Tibial artery (tissue), 4 donors: ENCODE measurements at regions not wholly inside any gene's neighbourhood (a gene's known extent, or its start where the extent isn't known, plus 50 kb on each side); places are given as distances from the start of the nearest gene placed in this dataset.
"Not testable (repeated sequence)": the region's sequence is repeated elsewhere in the genome, so short reads cannot be mapped to it uniquely, and the experiment has no call there.

ENCODE experiments used
- DNase-seq, 2 donors: peaks; one replicate each; pipeline ENCODE4 v3.0.0-alpha.2; 2019
- H3K27ac ChIP-seq, 2 donors: fragments of 200-600 bp; sonication (generic) in 1 of 2; 1 replicate in 1 of 2; 2 replicates in 1 of 2; pipeline ENCODE4 v1.5.1; 2018 to 2019; ENCODE audit warnings: mild to moderate bottlenecking in 1 of 2
- H3K27me3 ChIP-seq, 2 donors: fragments of 200-600 bp; sonication (generic) in 1 of 2; one replicate each; pipeline versions ENCODE4 v1.5.1 to v1.6.0; 2016 to 2019
- H3K36me3 ChIP-seq, 3 donors: fragments of 200-600 bp; sonication (generic) in 2 of 3; one replicate each; pipeline ENCODE4 v1.5.1; 2016 to 2019; ENCODE audit warnings: mild to moderate bottlenecking in 2 of 3
- H3K4me1 ChIP-seq, 4 donors: fragments of 200-600 bp; sonication (generic) in 2 of 4; 1 replicate in 3 of 4; 2 replicates in 1 of 4; pipeline ENCODE4 v1.5.1; 2016 to 2019
- H3K4me3 ChIP-seq, 2 donors: fragments of 200-600 bp; sonication (generic) in 1 of 2; 1 replicate in 1 of 2; 2 replicates in 1 of 2; pipeline ENCODE4 v1.5.1; 2018 to 2019; ENCODE audit warnings: mild to moderate bottlenecking in 2 of 2
- H3K9me3 ChIP-seq, 3 donors: fragments of 200-600 bp; sonication (generic) in 1 of 3; one replicate each; pipeline ENCODE4 v1.5.1; 2016 to 2019
- intact Hi-C: fragments of 100-400 bp; cut with DNase I; formaldehyde crosslinking; loops from one replicate; pipeline ENCODE4 v1.15.0; 2023; ENCODE audit warnings: low total_unique reads
- TF ChIP-seq, protein P1 (sequence below), 2 experiments: fragments of 200-600 bp in 1 of 2; fragments of 450-650 bp in 1 of 2; IDR thresholded peaks; one replicate each; pipeline ENCODE4 v1.5.1; 2017 to 2019; ENCODE audit warnings: antibody characterized with exemption in 2 of 2, mild to moderate bottlenecking in 1 of 2, moderate library complexity in 1 of 2

DNA sequence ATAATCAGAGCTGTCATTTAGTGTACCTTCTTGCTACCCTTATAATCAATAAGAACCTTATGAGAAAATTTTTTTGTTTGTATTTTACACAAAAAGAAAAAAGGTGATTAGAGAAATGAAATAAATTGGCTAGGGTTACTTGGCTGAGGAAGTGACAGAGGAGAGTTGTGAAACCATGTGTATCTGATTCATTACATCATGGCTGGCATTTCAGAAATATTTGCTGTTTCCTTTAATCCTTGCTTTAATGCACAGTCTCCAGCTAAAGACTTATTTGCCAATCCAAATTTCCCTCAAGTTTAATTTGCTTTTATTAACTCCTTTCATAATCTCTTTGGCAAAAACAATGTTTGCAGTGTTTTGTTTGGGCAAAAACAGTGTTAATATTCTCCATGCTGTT, 543.1 kb downstream of the KIF4B start:
- Histone ChIP-seq H3K27ac (no peak overlapping the region), H3K9me3 (no peaks in the 10 kb centered on the region), H3K36me3 (no peaks in the 10 kb centered on the region), H3K4me3 (no peak overlapping the region), H3K27me3 (no peaks in the 10 kb centered on the region), H3K4me1 (no peaks in the 10 kb centered on the region)
- no peak for DNase-seq
- intact Hi-C loops: no loop called here
- TF ChIP-seq, protein P1, sequence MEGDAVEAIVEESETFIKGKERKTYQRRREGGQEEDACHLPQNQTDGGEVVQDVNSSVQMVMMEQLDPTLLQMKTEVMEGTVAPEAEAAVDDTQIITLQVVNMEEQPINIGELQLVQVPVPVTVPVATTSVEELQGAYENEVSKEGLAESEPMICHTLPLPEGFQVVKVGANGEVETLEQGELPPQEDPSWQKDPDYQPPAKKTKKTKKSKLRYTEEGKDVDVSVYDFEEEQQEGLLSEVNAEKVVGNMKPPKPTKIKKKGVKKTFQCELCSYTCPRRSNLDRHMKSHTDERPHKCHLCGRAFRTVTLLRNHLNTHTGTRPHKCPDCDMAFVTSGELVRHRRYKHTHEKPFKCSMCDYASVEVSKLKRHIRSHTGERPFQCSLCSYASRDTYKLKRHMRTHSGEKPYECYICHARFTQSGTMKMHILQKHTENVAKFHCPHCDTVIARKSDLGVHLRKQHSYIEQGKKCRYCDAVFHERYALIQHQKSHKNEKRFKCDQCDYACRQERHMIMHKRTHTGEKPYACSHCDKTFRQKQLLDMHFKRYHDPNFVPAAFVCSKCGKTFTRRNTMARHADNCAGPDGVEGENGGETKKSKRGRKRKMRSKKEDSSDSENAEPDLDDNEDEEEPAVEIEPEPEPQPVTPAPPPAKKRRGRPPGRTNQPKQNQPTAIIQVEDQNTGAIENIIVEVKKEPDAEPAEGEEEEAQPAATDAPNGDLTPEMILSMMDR (IDR thresholded peaks at IDR 0.05): no peak

DNA sequence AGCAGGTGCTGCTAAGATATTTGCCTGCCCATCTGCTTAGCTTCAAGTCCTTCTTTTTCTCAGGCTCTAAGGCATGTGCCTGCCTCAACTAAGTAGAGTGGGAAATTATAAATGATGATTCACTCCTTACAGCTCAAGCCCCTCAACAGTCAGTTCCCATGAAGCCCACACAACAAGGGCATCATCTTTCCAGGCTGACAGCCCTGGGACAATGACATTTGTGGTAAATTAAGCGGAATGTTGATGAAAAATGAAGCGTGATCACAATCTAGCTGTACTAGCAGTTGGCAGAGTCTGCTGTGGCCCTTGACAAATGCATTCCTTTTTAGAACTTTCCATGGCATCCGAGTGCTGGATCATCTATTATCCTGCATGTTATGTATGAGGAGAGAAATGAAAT, 548.6 kb downstream of the KIF4B start:
- TF ChIP-seq, protein P1 (IDR thresholded peaks at IDR 0.05): no peak
- Histone ChIP-seq H3K27ac (no peak overlapping the region), H3K9me3 (no peaks in the 10 kb centered on the region), H3K4me3 (no peak overlapping the region), H3K36me3 (no peaks in the 10 kb centered on the region), H3K27me3 (no peaks in the 10 kb centered on the region), H3K4me1 (no peaks in the 10 kb centered on the region)
- DNase-seq: no peak
- intact Hi-C loops: no loop called here

DNA sequence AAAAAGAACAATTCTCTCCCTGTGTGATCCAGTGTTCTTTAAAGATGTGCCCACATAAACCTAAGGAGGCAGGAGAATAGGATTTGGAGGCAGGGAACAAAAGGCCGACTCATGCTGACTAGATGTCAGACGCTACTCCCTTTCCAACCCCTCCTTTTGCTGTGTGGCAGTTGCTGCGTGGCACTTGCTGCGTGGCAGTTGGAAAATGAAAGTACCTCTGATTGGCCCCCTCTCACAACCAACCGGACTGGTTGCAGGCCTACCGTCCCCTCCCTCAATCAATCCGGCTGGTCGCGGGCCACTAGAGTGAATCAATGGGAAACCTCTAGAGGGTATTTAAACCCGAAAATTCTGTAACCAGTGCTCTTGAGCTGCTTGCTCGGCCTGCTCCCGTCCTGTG, 551.0 kb downstream of the KIF4B start:
- Histone ChIP-seq H3K27ac (no peak overlapping the region), H3K4me3 (no peak overlapping the region), H3K27me3 (no peaks in the 10 kb centered on the region), H3K4me1 (no peaks in the 10 kb centered on the region), H3K36me3 (no peaks in the 10 kb centered on the region), H3K9me3 (peaks cover 0 to 7% (median 0%) of the 10 kb centered on the region in 3 donors)
- TF ChIP-seq, protein P1 (IDR thresholded peaks at IDR 0.05): no peak
- intact Hi-C loops: no loop called here
- DNase-seq: no peak

DNA sequence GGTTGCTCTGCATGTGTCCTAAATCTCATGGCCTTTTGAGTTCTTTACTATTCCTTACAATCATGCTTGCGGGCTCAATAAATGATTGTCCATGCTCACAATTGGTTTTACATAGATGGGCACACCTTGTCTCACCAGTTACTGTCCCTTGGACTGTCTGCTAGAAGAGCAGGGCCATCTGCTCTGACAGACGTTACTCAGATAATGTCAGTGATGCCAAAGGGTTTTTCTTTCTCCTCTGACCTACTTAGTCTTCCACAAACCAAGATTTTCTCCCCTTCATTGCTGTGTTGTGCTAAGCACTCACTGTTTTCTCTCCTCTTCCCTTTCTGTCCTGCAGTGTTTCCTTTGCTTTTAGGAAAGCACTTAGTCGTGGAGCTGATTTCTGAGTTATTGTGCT, 562.3 kb downstream of the KIF4B start:
- Histone ChIP-seq H3K27me3 (no peaks in the 10 kb centered on the region), H3K9me3 (no peaks in the 10 kb centered on the region), H3K27ac (no peak overlapping the region), H3K36me3 (no peaks in the 10 kb centered on the region), H3K4me3 (no peak overlapping the region), H3K4me1 (peaks cover 0 to 13% (median 0%) of the 10 kb centered on the region in 4 donors)
- DNase-seq: no peak
- TF ChIP-seq, protein P1 (IDR thresholded peaks at IDR 0.05): no peak
- intact Hi-C loops: no loop called here

DNA sequence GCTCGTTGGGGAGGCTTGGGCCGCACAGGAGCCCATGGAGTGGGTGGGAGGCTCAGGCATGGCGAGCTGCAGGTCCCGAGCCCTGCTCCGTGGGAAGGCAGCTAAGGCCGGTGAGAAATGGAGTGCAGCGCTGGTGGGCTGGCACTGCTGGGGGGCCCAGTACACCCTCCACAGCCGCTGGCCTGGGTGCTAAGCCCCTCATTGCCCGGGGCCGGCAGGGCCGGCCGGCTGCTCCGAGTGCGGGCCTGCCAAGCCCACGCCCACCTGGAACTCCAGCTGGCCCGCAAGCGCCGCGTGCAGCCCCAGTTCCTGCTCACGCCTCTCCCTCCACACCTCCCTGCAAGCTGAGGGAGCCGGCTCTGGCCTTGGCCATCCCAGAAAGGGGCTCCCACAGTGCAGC, 573.3 kb downstream of the KIF4B start:
- H3K27ac ChIP-seq, H3K9me3 ChIP-seq, H3K4me3 ChIP-seq, H3K4me1 ChIP-seq, H3K27me3 ChIP-seq, H3K36me3 ChIP-seq, intact Hi-C loops, DNase-seq: not testable (repeated sequence)

DNA sequence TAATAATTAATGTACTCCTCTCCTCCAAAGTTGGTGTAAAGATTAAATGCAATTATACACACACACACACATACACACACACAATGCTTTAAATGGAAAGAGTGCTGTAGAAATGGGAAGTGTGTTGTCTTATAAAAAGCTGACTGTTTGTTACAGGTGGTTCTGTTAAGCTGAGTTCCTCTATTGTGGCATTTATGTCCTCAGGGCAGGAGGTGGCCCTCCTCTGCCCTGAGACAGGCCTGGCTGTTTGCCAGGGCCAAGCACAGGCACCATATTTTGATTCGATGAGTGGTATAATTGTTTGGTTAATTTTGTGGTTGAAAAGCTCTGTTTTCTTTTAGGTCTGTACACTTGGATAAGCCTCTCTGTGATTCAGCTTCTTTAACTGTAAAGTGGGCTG, 573.9 kb downstream of the KIF4B start:
- Histone ChIP-seq H3K27ac (no peak overlapping the region), H3K9me3 (no peaks in the 10 kb centered on the region), H3K4me3 (no peak overlapping the region), H3K27me3 (no peaks in the 10 kb centered on the region), H3K4me1 (no peaks in the 10 kb centered on the region), H3K36me3 (no peaks in the 10 kb centered on the region)
- TF ChIP-seq, protein P1 (IDR thresholded peaks at IDR 0.05): no peak
- intact Hi-C loops: no loop called here
- DNase-seq: no peak
